ENCODE measurements at regions not wholly inside any gene's neighbourhood (a gene's known extent, or its start where the extent isn't known, plus 50 kb on each side); places are given as distances from the start of the nearest gene placed in this dataset.
"Not testable (repeated sequence)": the region's sequence is repeated elsewhere in the genome, so short reads cannot be mapped to it uniquely, and the experiment has no call there.

DNA sequence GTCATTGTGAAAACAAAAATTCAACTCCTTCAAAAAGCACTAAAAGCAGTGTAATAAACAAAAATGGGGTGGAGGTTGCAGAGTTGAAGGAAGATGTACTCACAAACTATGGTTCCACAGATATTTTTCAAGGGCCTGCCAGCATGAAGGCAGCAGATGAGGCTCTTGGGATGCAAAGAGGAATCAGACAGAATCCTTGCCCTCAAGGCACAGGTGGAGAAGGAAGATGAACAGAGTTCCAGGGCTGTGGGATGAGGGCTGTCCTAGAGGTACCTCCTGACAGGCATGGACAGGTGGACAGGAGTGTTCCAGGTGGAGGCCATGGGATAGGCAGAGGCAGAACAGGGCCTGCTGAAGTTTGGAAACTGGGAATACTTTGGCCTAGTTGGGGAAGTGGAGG is 140.5 kb upstream of the ANKH start:
- DNase-seq = no peak

DNA sequence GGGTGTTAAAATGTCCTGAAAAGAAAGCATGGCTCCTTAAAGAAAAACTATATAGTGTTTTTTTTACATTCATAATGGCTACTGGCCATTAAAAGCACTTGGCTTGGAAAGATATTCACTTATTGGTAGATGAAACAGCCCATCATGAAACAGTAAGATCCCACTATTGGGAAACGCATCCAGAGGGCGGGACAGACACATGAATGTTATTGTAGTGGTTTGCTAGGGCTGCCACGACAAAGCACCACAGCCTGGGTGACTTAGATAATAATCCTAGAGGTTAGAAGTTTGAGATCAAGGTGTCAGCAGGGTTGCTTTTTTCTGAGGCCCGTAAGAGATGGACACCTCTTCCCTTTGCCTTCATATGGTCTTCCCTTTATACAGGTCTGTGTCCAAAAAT is 139.4 kb upstream of the ANKH start:
- DNase-seq = no peak

DNA sequence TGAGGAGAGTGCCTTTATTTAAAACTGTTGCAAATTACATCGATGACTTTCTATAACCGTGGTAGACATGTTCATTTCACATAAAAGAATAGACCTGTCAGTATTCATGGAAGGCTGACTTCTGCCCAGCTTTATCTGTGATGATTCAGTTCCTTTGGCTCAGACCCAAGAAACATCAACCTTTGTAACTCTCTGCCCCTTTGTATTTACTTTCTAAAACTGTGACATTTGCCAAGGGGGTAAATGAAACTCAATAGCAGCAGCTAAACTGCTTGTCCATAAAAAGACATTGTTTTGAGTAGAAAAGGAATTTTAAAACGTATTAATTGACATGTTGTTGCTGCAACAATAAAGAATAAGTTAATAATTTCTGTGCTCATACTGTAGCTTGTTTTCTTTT is 137.8 kb upstream of the ANKH start:
- no peak for DNase-seq

DNA sequence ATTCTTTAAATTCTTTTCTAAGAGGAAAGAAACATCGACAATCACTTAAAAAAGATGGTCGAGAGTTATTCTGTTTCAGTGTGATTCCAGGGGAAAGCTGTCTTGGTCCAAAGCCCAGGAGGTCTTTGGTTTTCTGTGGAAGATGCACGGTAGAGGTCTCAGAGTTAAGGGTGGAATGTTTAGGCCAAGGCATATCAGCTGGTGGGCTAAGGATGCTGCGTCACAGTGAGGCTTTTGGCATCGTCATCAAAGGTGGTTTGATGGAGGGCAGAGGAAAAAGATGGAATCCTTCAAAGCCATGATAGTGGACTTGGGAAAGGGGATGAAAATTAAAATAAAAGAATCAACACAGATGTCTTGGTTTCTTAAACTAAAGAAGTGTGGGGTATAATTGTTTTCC is 137.3 kb upstream of the ANKH start:
- no peak for DNase-seq

GRCh38 chr5:15008476-15008875 is 136.9 kb upstream of the ANKH start:
- no peak for DNase-seq

DNA sequence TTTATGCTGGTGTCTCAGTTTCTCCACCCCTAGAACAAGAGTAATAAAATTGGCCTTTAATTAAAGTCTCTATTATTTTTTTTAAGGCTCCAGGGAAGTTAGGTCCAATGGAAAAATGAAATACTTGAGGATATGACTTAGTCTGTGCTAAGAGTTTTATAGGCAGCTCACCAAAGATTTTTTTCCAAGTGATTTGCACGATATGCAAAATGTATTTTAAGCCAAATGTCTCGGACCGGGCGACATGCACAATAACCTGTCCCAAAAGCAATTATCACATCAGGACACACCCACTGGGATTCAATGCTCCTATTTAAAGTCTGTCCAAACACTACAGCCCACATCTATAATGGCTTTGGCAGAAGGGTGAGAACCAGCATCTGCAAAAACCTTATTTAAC is 136.1 kb upstream of the ANKH start:
- no peak for DNase-seq

DNA sequence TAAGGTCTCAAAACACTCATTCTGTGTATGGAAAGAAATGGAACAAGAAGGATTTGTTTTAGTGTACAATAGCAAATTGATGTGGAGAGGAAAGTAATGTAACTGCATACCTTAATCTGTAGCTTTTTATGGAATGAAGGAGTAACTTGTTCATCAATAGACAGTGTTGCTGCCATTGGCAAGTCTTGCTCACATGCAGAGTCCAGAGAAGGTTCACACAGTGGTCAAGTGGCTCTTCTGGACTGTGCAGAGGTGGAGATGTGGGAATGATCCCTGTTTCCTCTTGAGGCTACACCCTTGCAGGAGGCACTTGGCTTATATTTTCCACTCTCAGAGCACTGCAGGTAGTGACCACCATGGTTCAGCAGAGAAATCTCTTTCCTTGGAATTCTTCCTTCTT is 132.9 kb upstream of the ANKH start:
- no peak for DNase-seq

- peak; percentile 68 for DNase-seq
Measured at GRCh38 chr5:15003511-15003920, 131.9 kb upstream of the ANKH start.

DNA sequence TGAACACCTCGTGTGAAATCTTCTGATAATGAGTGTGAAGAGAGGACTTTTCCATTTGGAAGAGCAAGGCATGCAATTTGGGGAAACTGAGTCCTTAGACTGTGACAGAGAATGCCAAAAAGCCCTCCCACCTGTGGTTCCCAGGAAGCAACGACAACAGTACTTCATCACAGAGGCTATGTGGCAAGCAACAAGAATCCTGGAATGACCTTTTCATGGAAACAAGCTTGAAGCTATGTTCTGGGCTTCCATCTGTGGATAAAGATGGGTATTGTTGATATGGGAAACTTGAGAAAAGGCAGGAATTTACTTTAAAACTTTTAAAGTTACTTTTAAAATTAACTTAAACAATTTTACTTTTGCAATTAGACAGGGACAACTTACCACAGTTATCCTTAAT is 131.2 kb upstream of the ANKH start:
- DNase-seq = no peak

DNA sequence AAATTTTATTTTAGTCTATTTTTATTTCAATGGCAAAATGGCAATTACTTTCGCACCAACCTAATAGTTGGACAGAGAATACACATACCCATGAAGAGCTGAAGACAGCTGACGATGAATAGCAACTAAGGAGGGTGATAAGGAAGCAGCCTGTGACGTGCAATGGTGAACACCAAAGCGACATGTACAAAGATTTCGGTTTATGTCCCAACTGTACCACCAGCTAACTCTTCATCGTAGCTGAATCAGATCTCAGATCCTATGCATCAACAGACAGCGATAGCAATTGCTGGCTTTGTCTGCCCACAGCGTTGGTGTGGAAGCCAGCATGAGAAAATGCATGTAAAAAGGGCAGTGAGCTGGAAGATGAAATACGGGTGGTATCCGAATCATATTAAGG is 130.6 kb upstream of the ANKH start:
- DNase-seq = no peak

DNA sequence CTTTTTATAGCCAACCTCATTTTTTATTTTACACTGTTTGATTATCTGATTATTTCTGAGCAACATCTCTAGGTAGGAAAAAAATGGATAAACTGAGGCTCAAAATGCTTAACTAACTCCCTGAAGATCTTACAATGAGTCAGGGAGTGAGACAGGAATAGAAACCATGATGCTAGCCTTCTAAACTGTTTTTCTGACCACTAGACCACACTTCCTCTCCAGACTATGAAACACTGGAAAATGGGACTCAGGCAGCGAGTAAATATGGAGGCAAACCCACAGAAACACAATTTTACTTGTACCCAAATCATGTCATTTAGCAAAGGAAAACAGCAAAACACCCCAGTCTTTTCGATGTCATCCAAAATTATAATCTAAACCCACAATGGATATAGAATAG is 129.9 kb upstream of the ANKH start:
- DNase-seq = no peak

- no peak for DNase-seq
Measured at GRCh38 chr5:14998491-14998890, 126.9 kb upstream of the ANKH start.

DNA sequence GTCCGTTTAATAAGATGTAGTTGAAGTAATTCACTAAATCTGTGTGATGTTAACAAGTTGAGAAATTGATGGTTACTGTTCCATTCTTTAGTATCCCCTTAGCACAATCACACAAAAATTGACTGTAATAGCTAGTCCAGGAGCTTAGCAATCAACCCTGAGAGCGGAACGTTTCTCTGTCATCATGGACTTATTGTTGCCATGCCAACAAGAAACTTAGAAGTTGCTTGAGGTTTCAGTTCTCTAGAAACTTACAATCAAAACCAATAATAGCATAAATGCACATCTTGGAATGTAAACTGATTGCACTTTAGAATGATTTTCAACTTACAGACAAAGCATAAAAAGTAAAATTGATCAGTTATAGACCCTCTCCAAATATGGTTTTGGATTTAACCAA is 125.4 kb upstream of the ANKH start:
- no peak for DNase-seq

GRCh38 chr5:14995229-14995628 is 123.7 kb upstream of the ANKH start:
- DNase-seq = no peak

GRCh38 chr5:14993459-14994133 is 122.0 kb upstream of the ANKH start:
- not testable (repeated sequence) for DNase-seq

DNA sequence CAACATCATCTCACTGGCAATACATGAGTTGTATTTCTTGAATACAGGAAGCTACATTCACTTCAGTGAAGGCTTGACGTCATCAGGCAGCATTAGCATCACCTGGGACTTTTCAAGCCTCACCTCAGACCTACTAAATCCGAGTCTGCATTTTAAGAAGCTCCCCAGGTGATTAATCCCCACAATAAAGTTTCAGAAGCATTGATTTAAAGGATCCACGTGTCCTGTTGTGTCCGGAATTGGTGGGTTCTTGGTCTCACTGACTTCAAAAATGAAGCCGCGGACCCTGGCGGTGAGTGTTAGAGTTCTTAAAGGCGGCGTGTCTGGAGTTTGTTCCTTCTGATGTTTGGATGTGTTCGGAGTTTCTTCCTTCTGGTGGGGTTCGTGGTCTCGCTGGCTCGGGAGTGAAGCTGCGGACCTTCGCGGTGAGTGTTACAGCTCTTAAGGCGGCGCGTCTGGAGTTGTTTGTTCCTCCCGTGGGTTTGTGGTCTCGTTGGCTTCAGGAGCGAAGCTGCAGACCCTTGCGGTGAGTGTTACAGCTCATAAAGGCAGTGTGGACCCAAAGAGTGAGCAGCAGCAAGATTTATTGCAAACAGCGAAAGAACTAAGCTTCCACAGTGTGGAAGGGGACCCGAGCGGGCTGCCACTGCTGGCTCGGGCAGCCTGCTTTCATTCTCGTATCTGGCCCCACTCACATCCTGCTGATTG is 121.3 kb upstream of the ANKH start:
- peak; percentile 84 for DNase-seq

GRCh38 chr5:14988223-14988622 is 116.6 kb upstream of the ANKH start:
- DNase-seq = no peak

- DNase-seq = no peak
Measured at GRCh38 chr5:14986413-14986812, 114.8 kb upstream of the ANKH start.

GRCh38 chr5:14983666-14984441 is 112.3 kb upstream of the ANKH start:
- peak; percentile 17 for DNase-seq

- DNase-seq = no peak
Measured at GRCh38 chr5:14980698-14981097, 109.1 kb upstream of the ANKH start.

- no peak for DNase-seq
Measured at GRCh38 chr5:14977058-14977685, 105.6 kb upstream of the ANKH start.

- no peak for DNase-seq
Measured at GRCh38 chr5:14976486-14976885, 104.9 kb upstream of the ANKH start.

- no peak for DNase-seq
Measured at GRCh38 chr5:14971873-14972272, 100.3 kb upstream of the ANKH start.

- no peak for DNase-seq
Measured at GRCh38 chr5:14968796-14969195, 97.2 kb upstream of the ANKH start.

Data from central memory CD4-positive, alpha-beta T cell (primary cell).